SK-N-SH (cell line): ENCODE measurements at regions not wholly inside any gene's neighbourhood (a gene's known extent, or its start where the extent isn't known, plus 50 kb on each side); places are given as distances from the start of the nearest gene placed in this dataset.
A peak's percentile ranks its signal among the peaks of the same experiment; 100 is the strongest.

Experiments
- CTCF ChIA-PET: fragments of 300-600, 350-600 bp; formaldehyde crosslinking; extraction: SDS; loops from one replicate; lab custom pipeline; 2021; lab: Yijun Ruan, JAX
- POLR2A ChIA-PET: fragments of 350-600 bp; sonication (Branson Sonifier 250); formaldehyde crosslinking; extraction: SDS; loops from one replicate; lab custom pipeline; 2020; ENCODE audit warnings: antibody characterized with exemption, inconsistent platforms; lab: Yijun Ruan, JAX
- DNase-seq: peaks from one replicate; pipeline ENCODE4 v3.0.0; 2012
- H2AFZ ChIP-seq: fragments of 200-600 bp; sonication (generic); 2 replicates; pipeline ENCODE4 v1.8.1; 2016; ENCODE audit warnings: antibody characterized with exemption, mild to moderate bottlenecking, low read depth
- H3F3A ChIP-seq: fragments of 200-600 bp; sonication (generic); replicated peaks from 2 replicates; pipeline ENCODE3; 2016; ENCODE audit warnings: antibody characterized with exemption, mild to moderate bottlenecking; ENCODE audit not compliant: insufficient read depth
- H3K27ac ChIP-seq, 2 experiments: fragments of 200-500 bp in 1 of 2; fragments of 200-600 bp in 1 of 2; sonication (Bioruptor generic) in 1 of 2; sonication (generic), shearing (Covaris generic) in 1 of 2; 2 replicates each; pipeline versions ENCODE4 v1.5.1 to v1.6.1; 2014 to 2016; ENCODE audit warnings: low read depth in 2 of 2, inconsistent platforms in 1 of 2, low read length in 1 of 2, mild to moderate bottlenecking in 1 of 2, mixed read lengths in 1 of 2
- H3K27me3 ChIP-seq: fragments of 200-600 bp; sonication (generic), shearing (Covaris generic); 2 replicates; pipeline ENCODE4 v1.6.1; 2016; ENCODE audit warnings: mixed run types; ENCODE audit not compliant: insufficient read depth
- H3K36me3 ChIP-seq, 2 experiments: fragments of 200-500 bp in 1 of 2; fragments of 200-600 bp in 1 of 2; sonication (Bioruptor generic) in 1 of 2; sonication (generic) in 1 of 2; replicated peaks in 1 of 2; 2 replicates each; pipeline versions ENCODE3 to v1.5.1; 2014 to 2016; ENCODE audit warnings: low read length in 1 of 2, mild to moderate bottlenecking in 1 of 2; ENCODE audit not compliant: insufficient read depth in 2 of 2, control insufficient read depth in 1 of 2
- H3K4me1 ChIP-seq, 2 experiments: fragments of 200-500 bp in 1 of 2; fragments of 200-600 bp in 1 of 2; sonication (Bioruptor generic) in 1 of 2; sonication (generic), shearing (Covaris generic) in 1 of 2; 2 replicates each; pipeline versions ENCODE4 v1.5.1 to v1.6.1; 2014 to 2016; ENCODE audit warnings: low read depth in 1 of 2, low read length in 1 of 2, mixed run types in 1 of 2; ENCODE audit not compliant: insufficient read depth in 2 of 2, control insufficient read depth in 1 of 2
- H3K4me2 ChIP-seq: fragments of 200-600 bp; sonication (generic), shearing (Covaris generic); 2 replicates; pipeline ENCODE4 v1.6.1; 2017; ENCODE audit warnings: mixed run types
- H3K4me3 ChIP-seq, 2 experiments: fragments of 200-500 bp in 1 of 2; fragments of 200-600 bp in 1 of 2; sonication (Bioruptor generic) in 1 of 2; sonication (generic), shearing (Covaris generic) in 1 of 2; 2 replicates each; pipeline versions ENCODE4 v1.5.1 to v1.8.1; 2014 to 2016; ENCODE audit warnings: low read depth in 2 of 2, inconsistent platforms in 1 of 2, low read length in 1 of 2, mild to moderate bottlenecking in 1 of 2, mixed read lengths in 1 of 2, moderate library complexity in 1 of 2
- H3K79me2 ChIP-seq: fragments of 200-600 bp; sonication (generic); 2 replicates; pipeline ENCODE4 v1.8.1; 2017; ENCODE audit warnings: mild to moderate bottlenecking; ENCODE audit not compliant: insufficient read depth
- H3K9ac ChIP-seq: fragments of 200-600 bp; sonication (generic); 2 replicates; pipeline ENCODE4 v1.6.1; 2017; ENCODE audit warnings: mixed run types
- H3K9me2 ChIP-seq: fragments of 200-600 bp; sonication (generic); 2 replicates; pipeline ENCODE4 v1.6.1; 2017; ENCODE audit warnings: mixed run types
- H3K9me3 ChIP-seq: fragments of 200-600 bp; sonication (generic); 2 replicates; pipeline ENCODE4 v1.6.1; 2017; ENCODE audit warnings: mixed run types, mild to moderate bottlenecking, moderate library complexity
- H4K20me1 ChIP-seq: fragments of 200-600 bp; sonication (generic); 2 replicates; pipeline ENCODE4 v1.6.1; 2017; ENCODE audit warnings: mild to moderate bottlenecking, mixed run types; ENCODE audit not compliant: insufficient read depth
- ELF1 ChIP-seq: IDR thresholded peaks from 2 replicates; pipeline ENCODE4 v1.4.0; 2012
- EP300 ChIP-seq, 2 experiments: IDR thresholded peaks; 2 replicates each; pipeline versions ENCODE4 v1.4.0 to v1.6.1; 2012; ENCODE audit warnings: borderline replicate concordance in 1 of 2, low read depth in 1 of 2, low read length in 1 of 2
- FOXJ3 ChIP-seq: sonication (generic); formaldehyde crosslinking; IDR thresholded peaks from 2 replicates; pipeline ENCODE4 v1.5.1; 2020; ENCODE audit warnings: mild to moderate bottlenecking, missing genetic modification reagents
- FOXM1 ChIP-seq: IDR thresholded peaks from 2 replicates; pipeline ENCODE4 v1.4.0; 2012; ENCODE audit warnings: low read depth, mild to moderate bottlenecking
- GABPA ChIP-seq: IDR thresholded peaks from 2 replicates; pipeline ENCODE4 v1.4.0; 2012; ENCODE audit warnings: low read depth, mild to moderate bottlenecking
- GATA2 ChIP-seq: sonication (generic); formaldehyde crosslinking; IDR thresholded peaks from 2 replicates; pipeline ENCODE4 v1.5.0; 2020; ENCODE audit warnings: mild to moderate bottlenecking, missing genetic modification reagents
- JUND ChIP-seq: IDR thresholded peaks from 2 replicates; pipeline ENCODE4 v1.4.0; 2012
- MEF2A ChIP-seq: IDR thresholded peaks from 2 replicates; pipeline ENCODE4 v1.4.0; 2012; ENCODE audit warnings: low read depth, borderline replicate concordance
- MXI1 ChIP-seq: IDR thresholded peaks from 2 replicates; pipeline ENCODE4 v1.6.1; 2012; ENCODE audit warnings: mild to moderate bottlenecking, low read depth, low read length, improper control_type of control experiment
- NFIC ChIP-seq: IDR thresholded peaks from 2 replicates; pipeline ENCODE4 v1.4.0; 2012; ENCODE audit warnings: borderline replicate concordance
- NRF1 ChIP-seq: IDR thresholded peaks from 2 replicates; pipeline ENCODE4 v1.6.1; 2012; ENCODE audit warnings: low read depth, mild to moderate bottlenecking, low read length
- PBX3 ChIP-seq: IDR thresholded peaks from 2 replicates; pipeline ENCODE4; 2012
- RAD21 ChIP-seq: IDR thresholded peaks from 2 replicates; pipeline ENCODE4 v1.6.1; 2012; ENCODE audit warnings: mild to moderate bottlenecking, low read length
- RCOR1 ChIP-seq: fragments of 150-350 bp; IDR thresholded peaks from 2 replicates; pipeline ENCODE4 v1.6.1; 2017; ENCODE audit warnings: antibody characterized with exemption, low read length
- RFX5 ChIP-seq: IDR thresholded peaks from 2 replicates; pipeline ENCODE4 v1.6.1; 2012; ENCODE audit warnings: mild to moderate bottlenecking, improper control_type of control experiment, low read length
- RXRA ChIP-seq: IDR thresholded peaks from 2 replicates; pipeline ENCODE4 v1.4.0; 2012; ENCODE audit warnings: low read depth, mild to moderate bottlenecking, borderline replicate concordance
- SIN3A ChIP-seq: IDR thresholded peaks from 2 replicates; pipeline ENCODE4 v1.6.1; 2012; ENCODE audit warnings: low read depth, mild to moderate bottlenecking, low read length, moderate library complexity, borderline replicate concordance
- TAF1 ChIP-seq: IDR thresholded peaks from 2 replicates; pipeline ENCODE4 v1.6.1; 2012; ENCODE audit warnings: low read depth, mild to moderate bottlenecking, low read length, moderate library complexity, borderline replicate concordance
- TCF12 ChIP-seq: IDR thresholded peaks from 2 replicates; pipeline ENCODE4 v1.4.0; 2012
- TEAD4 ChIP-seq: IDR thresholded peaks from 2 replicates; pipeline ENCODE4 v1.4.0; 2012; ENCODE audit warnings: mild to moderate bottlenecking, borderline replicate concordance; ENCODE audit not compliant: insufficient read depth
- USF1 ChIP-seq: IDR thresholded peaks from 2 replicates; pipeline ENCODE4 v1.4.0; 2012; ENCODE audit warnings: low read depth, borderline replicate concordance
- YY1 ChIP-seq: IDR thresholded peaks from 2 replicates; pipeline ENCODE4 v1.4.0; 2012; ENCODE audit warnings: low read depth, mild to moderate bottlenecking
- ZBTB33 ChIP-seq: IDR thresholded peaks from 2 replicates; pipeline ENCODE4 v1.4.0; 2012; ENCODE audit warnings: low read depth, borderline replicate concordance
- WGBS: methylation state at CpG from one replicate; pipeline ENCODE4 v1.1.6; 2017; ENCODE audit warnings: low lambda C conversion rate; 5-methylcytosine and 5-hydroxymethylcytosine counted together

- ChIA-PET CTCF (interaction anchor here (0.6 to 1.7 kb wide), 8 partner anchors 9 to 623 kb away, joined by 3 to 6 read pairs (median 3); no protein-coding TSS in a partner anchor), POLR2A (interaction anchor here (1.5 kb wide), 1 partner anchor 10 kb away, joined by 3 read pairs; no protein-coding TSS in a partner anchor)
Measured at GRCh38 chr15:47364230-47365141, 352.8 kb upstream of the SEMA6D start.

More at GRCh38 chr15:47364230-47365141, 352.8 kb upstream of the SEMA6D start:
- Histone ChIP-seq H3F3A (no peaks in the 10 kb centered on the region), H3K4me1 (peaks cover 0 to 15% of the 10 kb centered on the region in 2 experiments; a peak in 2 of 4 replicates), H3K9me3 (no peaks in the 10 kb centered on the region), H3K4me3 (no peak overlapping the region), H3K4me2 (no peak overlapping the region), H3K27ac (peak overlapping the region in 1 of 2 experiments; percentile 43; a peak in 2 of 4 replicates), H3K79me2 (no peaks in the 10 kb centered on the region), H3K9me2 (no peaks in the 10 kb centered on the region), H4K20me1 (no peaks in the 10 kb centered on the region), H3K27me3 (no peaks in the 10 kb centered on the region), H2AFZ (no peak overlapping the region), H3K36me3 (no peaks in the 10 kb centered on the region), H3K9ac (no peak overlapping the region)
- DNase-seq = peak; percentile 65
- WGBS = 51% methylated on average over 9 of the region's 9 CpGs
- no peak for TF ChIP-seq RXRA
- no peak for TF ChIP-seq NFIC
- no peak for TF ChIP-seq ELF1
- no peak for TF ChIP-seq NRF1
- TF ChIP-seq TAF1 = no peak
- TF ChIP-seq GABPA = no peak
- no peak for TF ChIP-seq ZBTB33
- TF ChIP-seq JUND = no peak
- TF ChIP-seq PBX3 = no peak
- no peak for TF ChIP-seq RFX5
- peak; percentile 76; the same call in 1 of the 2 replicates for TF ChIP-seq RCOR1
- TF ChIP-seq TEAD4 = no peak
- no peak for TF ChIP-seq SIN3A
- peak; percentile 47; the same call in 1 of the 2 replicates for TF ChIP-seq FOXJ3 (CRISPR knock-in tag)
- TF ChIP-seq EP300 (IDR thresholded peaks at IDR 0.05; ENCODE audit: borderline replicate concordance in 1 of 2, low read depth in 1 of 2, low read length in 1 of 2) = peak in 1 of 2 experiments; percentile 96; a peak in 2 of 4 replicates
- no peak for TF ChIP-seq MXI1
- no peak for TF ChIP-seq USF1
- no peak for TF ChIP-seq MEF2A
- no peak for TF ChIP-seq FOXM1
- TF ChIP-seq GATA2 (CRISPR knock-in tag) = peak; percentile 92
- TF ChIP-seq TCF12 = 0 out of 2 replicates have a peak, but pooled peaks have one; percentile 7
- peak; percentile 31; the same call in 1 of the 2 replicates for TF ChIP-seq RAD21
- no peak for TF ChIP-seq YY1
